NCI-H1105 treated with DMSO at 0.1 percent for 48 hours (cell line): ENCODE measurements at regions not wholly inside any gene's neighbourhood (a gene's known extent, or its start where the extent isn't known, plus 50 kb on each side); places are given as distances from the start of the nearest gene placed in this dataset.
"Not testable (repeated sequence)": the region's sequence is repeated elsewhere in the genome, so short reads cannot be mapped to it uniquely, and the experiment has no call there.

ENCODE experiments used
- DNase-seq: peaks from one replicate; lab custom pipeline; 2025; lab: John Stamatoyannopoulos, UW

GRCh38 chr11:110347660-110348059 is 51.2 kb upstream of the RDX start:
- DNase-seq: no peak

GRCh38 chr11:110349138-110349996 is 53.0 kb upstream of the RDX start:
- DNase-seq: no peak

- not testable (repeated sequence) for DNase-seq
Measured at GRCh38 chr11:110349997-110350383, 53.6 kb upstream of the RDX start.

GRCh38 chr11:110355011-110355744 is 58.8 kb upstream of the RDX start:
- DNase-seq: peak; percentile 9

- no peak for DNase-seq
Measured at GRCh38 chr11:110356762-110357671, 60.6 kb upstream of the RDX start.

GRCh38 chr11:110358336-110358735 is 61.9 kb upstream of the RDX start:
- DNase-seq: no peak

GRCh38 chr11:110360781-110361408 is 64.5 kb upstream of the RDX start:
- DNase-seq: not testable (repeated sequence)

- DNase-seq: peak; percentile 19
Measured at GRCh38 chr11:110362971-110363509, 66.6 kb upstream of the RDX start.

- DNase-seq: peak; percentile 31
Measured at GRCh38 chr11:110366291-110366690, 63.5 kb upstream of the FDX1 start.

- DNase-seq: peak; percentile 62
Measured at GRCh38 chr11:110367571-110367970, 62.2 kb upstream of the FDX1 start.

- DNase-seq: no peak
Measured at GRCh38 chr11:110371084-110371483, 58.7 kb upstream of the FDX1 start.

GRCh38 chr11:110373051-110373702 is 56.6 kb upstream of the FDX1 start:
- no peak for DNase-seq

- no peak for DNase-seq
Measured at GRCh38 chr11:110374921-110375320, 54.8 kb upstream of the FDX1 start.

- DNase-seq: no peak
Measured at GRCh38 chr11:110375351-110375750, 54.4 kb upstream of the FDX1 start.

GRCh38 chr11:110376021-110376420 is 53.7 kb upstream of the FDX1 start:
- no peak for DNase-seq

- peak; percentile 95 for DNase-seq
Measured at GRCh38 chr11:110376711-110377324, 52.9 kb upstream of the FDX1 start.

- no peak for DNase-seq
Measured at GRCh38 chr11:110377434-110377833, 52.3 kb upstream of the FDX1 start.

- no peak for DNase-seq
Measured at GRCh38 chr11:110379261-110379660, 50.5 kb upstream of the FDX1 start.

GRCh38 chr11:110379936-110380335 is 49.8 kb upstream of the FDX1 start:
- DNase-seq: no peak
